Aorta (tissue), 5 donors: ENCODE measurements at regions not wholly inside any gene's neighbourhood (a gene's known extent, or its start where the extent isn't known, plus 50 kb on each side); places are given as distances from the start of the nearest gene placed in this dataset.

Experiments
- ATAC-seq: fragments of 200-7000 bp; cut with Tn5 transposase; one replicate; pipeline ENCODE4 v1.9.1; 2022; ENCODE audit warnings: moderate library complexity; ENCODE audit not compliant: low FRiP score
- DNase-seq, 2 donors: peaks; one replicate each; pipeline ENCODE4 v3.0.0-alpha.2; 2020
- H3K27ac ChIP-seq, 2 donors: one replicate each; pipeline ENCODE4 v1.5.1; 2013; ENCODE audit warnings: low read length in 2 of 2, mild to moderate bottlenecking in 2 of 2, moderate library complexity in 2 of 2, control low read depth in 1 of 2, inconsistent platforms in 1 of 2, low read depth in 1 of 2
- H3K27me3 ChIP-seq, 2 donors: one replicate each; pipeline ENCODE4 v1.6.1; 2013; ENCODE audit warnings: control low read depth in 1 of 2, low read length in 1 of 2, mild to moderate bottlenecking in 1 of 2, moderate library complexity in 1 of 2; ENCODE audit not compliant: insufficient read depth in 2 of 2, control insufficient read depth in 1 of 2
- H3K36me3 ChIP-seq, 2 donors: one replicate each; pipeline ENCODE4 v1.6.1; 2013; ENCODE audit warnings: control low read depth in 1 of 2, low read length in 1 of 2, mild to moderate bottlenecking in 1 of 2; ENCODE audit not compliant: insufficient read depth in 2 of 2, control insufficient read depth in 1 of 2
- H3K4me1 ChIP-seq, 2 donors: one replicate each; pipeline ENCODE4 v1.6.1; 2013; ENCODE audit warnings: low read length in 2 of 2, control low read depth in 1 of 2, mild to moderate bottlenecking in 1 of 2, moderate library complexity in 1 of 2; ENCODE audit not compliant: insufficient read depth in 2 of 2, control insufficient read depth in 1 of 2
- H3K4me3 ChIP-seq, 2 donors: one replicate each; pipeline ENCODE4 v1.5.1; 2013; ENCODE audit warnings: low read length in 2 of 2, control low read depth in 1 of 2, mild to moderate bottlenecking in 1 of 2
- H3K9me3 ChIP-seq: one replicate; pipeline ENCODE4 v1.6.1; 2013; ENCODE audit warnings: mild to moderate bottlenecking, low read length; ENCODE audit not compliant: control insufficient read depth
- WGBS, 2 donors: extraction: QIAGEN DNeasy Blood & Tissue Kit; methylation state at CpG; one replicate each; pipeline ENCODE4 v1.1.7; 2013; 5-methylcytosine and 5-hydroxymethylcytosine counted together
- intact Hi-C, 2 donors: fragments of 100-400 bp; cut with DNase I; formaldehyde crosslinking; loops; one replicate each; pipeline versions ENCODE4 v1.14.2 to v1.15.0; 2022
- donor health status: healthy with polysubstance abuse.
- donor health status: Bipolar disorder and iron deficiency.
- donor health status: DM: no; HTN: no; CAD: no.
- donor health status: DM: no; HTN: no; CAD: no.
- donor health status: DM: yes; HTN: yes; CAD: no.

DNA sequence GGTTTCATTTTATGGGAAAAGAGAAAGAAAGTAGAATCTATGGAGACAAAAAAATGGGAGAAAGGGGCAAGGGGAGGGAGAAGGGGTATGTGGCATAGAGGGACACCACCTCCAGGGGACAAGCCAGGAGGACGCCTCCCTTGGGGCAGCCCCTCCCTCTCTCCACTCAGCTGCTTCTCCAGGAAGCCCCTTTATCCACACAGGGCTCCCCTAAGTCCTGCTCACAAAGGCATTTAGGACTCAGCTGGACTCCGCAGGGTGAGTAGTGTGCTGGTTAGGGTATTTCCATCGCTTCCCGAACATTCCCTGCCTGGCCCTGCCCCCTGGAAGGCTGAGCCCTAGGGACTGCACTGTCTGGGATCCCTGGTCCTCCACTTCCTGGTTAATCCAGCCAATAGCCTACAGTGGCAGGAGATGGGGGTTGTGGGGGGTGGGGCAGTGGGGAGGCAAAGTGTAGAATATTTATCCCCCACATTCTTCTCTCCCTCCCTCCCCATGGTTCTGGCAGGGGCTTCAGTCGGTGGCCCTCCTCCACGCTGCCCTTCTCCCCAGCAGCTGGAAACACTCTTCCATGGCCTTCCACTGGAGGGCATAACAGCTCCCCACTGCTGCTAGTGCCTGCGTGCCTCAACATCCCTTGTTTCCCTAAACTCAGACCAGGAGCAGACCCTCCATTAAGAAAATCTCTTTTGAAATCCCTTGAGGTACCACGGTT is 84.8 kb downstream of the SNX5 start:
- Histone ChIP-seq H3K27me3 (no peaks in the 10 kb centered on the region), H3K4me3 (no peak overlapping the region), H3K36me3 (no peaks in the 10 kb centered on the region), H3K9me3 (no peaks in the 10 kb centered on the region), H3K4me1 (no peaks in the 10 kb centered on the region), H3K27ac (no peak overlapping the region)
- ATAC-seq (no peak), DNase-seq (no peak)
- intact Hi-C loops = no loop called here
- WGBS, 2 donors = 75 to 77% methylated on average over 8 of the region's 8 CpGs

DNA sequence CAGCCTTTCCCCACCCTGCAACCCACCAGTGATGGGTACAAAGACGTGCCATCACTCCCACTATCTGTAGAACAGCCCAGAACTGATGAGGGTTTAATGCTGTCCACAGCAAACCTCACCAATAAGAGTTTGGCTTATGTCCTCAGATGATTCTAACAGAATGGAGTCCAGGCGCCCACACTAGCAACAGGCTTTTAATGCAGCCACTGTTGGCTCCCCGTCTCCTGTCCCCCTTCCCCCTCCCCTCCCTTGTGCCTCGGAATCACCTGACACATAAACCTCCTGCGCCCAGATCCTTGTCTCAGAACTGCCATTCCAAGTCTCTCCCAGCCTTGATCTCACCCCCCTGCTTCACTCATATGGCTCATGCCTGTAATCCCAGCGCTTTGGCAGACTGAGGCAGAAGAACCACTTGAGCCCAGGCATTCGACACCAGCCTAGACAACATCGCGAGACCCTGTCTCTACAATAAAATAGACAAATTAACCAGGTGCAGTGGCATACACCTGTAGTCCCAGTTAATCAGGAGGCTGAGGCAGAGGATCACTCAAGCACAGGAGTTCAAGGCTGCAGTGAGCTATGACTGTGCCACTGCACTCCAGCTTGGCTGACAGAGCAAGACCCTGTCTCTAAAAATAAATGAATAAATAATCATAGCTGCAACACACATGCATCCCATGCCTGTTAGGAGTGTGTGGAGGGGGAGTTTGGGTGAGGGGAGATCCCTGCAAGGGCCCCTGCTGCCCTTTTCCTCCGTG is 85.6 kb downstream of the SNX5 start:
- Histone ChIP-seq H3K9me3 (no peaks in the 10 kb centered on the region), H3K27me3 (no peaks in the 10 kb centered on the region), H3K4me3 (no peak overlapping the region), H3K36me3 (no peaks in the 10 kb centered on the region), H3K27ac (no peak overlapping the region), H3K4me1 (no peaks in the 10 kb centered on the region)
- DNase-seq (no peak), ATAC-seq (no peak)
- intact Hi-C loops = no loop called here
- WGBS, 2 donors = 86% methylated on average over 10 of the region's 10 CpGs

DNA sequence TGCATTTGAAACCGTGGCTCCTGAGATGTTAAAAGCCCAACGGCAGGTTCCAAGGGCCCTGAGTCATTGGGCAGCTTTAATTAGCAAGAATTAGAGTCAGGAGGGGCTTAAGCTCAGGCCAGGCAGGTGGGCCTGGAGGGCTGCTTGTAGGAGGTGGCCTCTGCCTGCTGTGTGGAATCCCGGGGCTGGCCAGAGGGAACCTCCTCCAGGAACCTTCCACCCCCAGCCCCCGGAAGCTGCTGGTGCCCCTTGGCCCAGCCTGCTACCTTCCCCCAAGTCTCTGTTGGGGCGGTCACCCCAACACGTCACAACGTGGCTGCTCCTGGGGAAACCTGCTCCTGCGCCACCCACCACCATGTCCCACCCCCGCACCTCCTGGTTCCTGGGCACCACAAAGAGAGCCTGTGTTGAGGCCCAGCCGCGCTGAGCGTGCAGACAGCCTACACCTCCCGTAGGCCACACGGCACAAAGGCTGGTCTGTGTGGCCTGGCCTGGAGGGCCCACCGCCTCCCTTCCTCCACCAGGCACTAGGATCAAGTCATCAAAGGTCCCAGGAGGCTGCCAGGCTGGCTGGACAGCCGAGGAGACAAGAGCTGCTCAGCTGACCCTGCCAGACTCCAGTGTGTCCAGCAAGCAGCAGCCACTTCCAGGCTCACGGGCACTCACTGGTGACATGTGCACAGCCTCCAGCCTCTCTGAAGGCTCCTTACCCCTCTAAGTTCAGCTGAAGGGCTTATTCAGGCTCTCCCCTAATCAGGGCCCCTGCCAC is 86.3 kb downstream of the SNX5 start:
- intact Hi-C loops = no loop called here

DNA sequence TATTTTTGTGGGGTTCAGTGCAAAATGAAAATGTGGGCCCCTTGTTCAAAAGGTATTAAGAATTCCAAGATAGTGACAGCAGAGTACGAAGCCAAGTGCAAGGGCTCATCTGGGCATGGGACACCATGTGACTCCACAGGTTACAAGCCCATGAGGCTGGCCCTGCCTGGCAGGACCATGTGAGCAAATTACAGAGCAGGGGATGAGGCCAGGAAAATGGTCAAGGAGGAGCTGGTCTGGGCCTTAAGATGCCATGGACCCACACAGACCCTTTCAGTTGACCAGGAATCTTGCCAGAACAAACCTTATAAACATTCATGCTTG is 86.9 kb downstream of the SNX5 start:
- intact Hi-C loops = no loop called here
- Histone ChIP-seq H3K27me3 (no peaks in the 10 kb centered on the region), H3K27ac (no peak overlapping the region), H3K4me1 (no peaks in the 10 kb centered on the region), H3K36me3 (no peaks in the 10 kb centered on the region), H3K9me3 (no peaks in the 10 kb centered on the region), H3K4me3 (no peak overlapping the region)
- 90 to 97% methylated on average over 1 of the region's 1 CpG for WGBS, 2 donors
- DNase-seq = no peak
- no peak for ATAC-seq

More for the DNA sequence above, 86.3 kb downstream of the SNX5 start:
- Histone ChIP-seq H3K36me3 (no peaks in the 10 kb centered on the region), H3K4me1 (no peaks in the 10 kb centered on the region), H3K4me3 (no peak overlapping the region), H3K9me3 (no peaks in the 10 kb centered on the region), H3K27ac (no peak overlapping the region), H3K27me3 (no peaks in the 10 kb centered on the region)
- no peak for DNase-seq
- WGBS, 2 donors = 79 to 81% methylated on average over 17 of the region's 17 CpGs
- no peak for ATAC-seq

DNA sequence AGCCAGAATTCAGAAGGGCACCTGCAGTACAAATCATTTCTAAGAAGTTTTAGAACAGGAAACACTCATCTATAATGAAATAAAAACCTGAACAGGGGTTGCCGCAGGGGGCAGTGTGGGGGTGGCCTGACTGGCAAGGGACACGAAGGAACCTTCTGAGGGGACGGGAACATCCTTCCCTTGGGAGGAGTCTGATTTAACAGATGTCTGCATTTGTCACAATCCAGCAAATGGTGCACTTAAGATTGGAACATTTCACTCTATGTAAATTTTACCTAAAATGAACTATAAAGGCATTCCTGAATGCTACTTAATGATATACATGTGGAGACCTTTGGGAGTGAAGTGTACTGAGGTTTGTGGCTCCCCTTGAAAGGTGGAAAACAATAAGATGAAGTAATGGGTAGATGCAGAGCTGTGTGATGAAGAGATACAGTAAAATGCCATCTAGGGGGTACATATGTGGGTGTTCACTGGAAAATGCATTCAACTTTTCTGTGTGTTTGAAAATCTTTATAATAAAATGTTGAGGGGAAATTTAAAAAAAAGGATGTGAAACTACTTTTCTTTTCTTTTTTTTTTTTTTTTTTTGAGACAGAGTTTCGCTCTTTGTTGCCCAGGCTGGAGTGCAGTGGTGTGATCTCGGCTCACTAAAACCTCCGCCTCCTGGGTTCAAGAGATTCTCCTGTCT is 89.5 kb downstream of the SNX5 start:
- Histone ChIP-seq H3K36me3 (no peaks in the 10 kb centered on the region), H3K27ac (no peak overlapping the region), H3K4me1 (no peaks in the 10 kb centered on the region), H3K27me3 (no peaks in the 10 kb centered on the region), H3K9me3 (no peaks in the 10 kb centered on the region), H3K4me3 (no peak overlapping the region)
- no peak for DNase-seq
- ATAC-seq = no peak
- 84 to 91% methylated on average over 6 of the region's 6 CpGs for WGBS, 2 donors
- intact Hi-C loops = no loop called here

DNA sequence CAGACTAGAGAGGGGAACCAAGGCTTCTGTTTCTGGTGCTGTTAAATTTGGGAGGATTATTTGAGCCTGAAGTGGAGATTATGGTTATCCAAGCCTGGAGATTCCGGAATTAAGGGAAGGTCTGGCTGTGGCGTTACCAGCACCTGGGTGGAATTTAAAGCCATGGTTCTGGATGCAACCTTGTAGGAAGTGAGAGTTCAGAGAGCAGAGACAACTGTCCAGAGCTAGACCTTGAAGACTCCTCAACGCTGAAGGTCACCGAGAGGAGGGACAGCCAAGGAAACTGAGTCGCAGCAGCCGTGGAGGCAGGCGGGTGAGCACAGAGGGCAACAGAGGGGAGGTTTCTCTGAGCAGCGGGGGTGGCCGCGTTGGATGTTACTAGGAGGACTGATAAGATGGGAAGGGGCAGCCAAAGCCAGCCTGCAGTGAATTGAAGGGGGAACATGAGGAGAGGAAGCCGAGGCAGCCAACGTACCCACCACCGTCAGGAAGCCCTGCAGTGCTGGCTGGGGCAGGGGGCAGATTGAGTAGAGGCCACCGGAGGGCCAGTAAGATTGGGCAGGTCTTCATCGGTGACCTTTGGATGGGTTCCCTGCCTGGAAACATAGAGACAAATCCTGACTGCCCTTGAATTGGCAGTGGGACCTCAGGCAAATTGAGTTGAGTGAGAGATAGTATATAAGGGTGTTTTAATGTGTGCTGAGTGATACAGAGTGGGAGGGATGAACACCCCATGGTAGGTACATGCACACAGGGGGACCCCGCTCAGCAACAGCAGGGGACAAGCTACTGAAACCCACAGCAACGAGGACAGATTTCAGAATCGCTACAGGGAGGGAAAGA is 90.3 kb downstream of the SNX5 start:
- no peaks in the 10 kb centered on the region for H3K36me3 ChIP-seq
- DNase-seq (no peak), ATAC-seq (no peak)
- H3K4me1 ChIP-seq = no peaks in the 10 kb centered on the region
- no peaks in the 10 kb centered on the region for H3K27me3 ChIP-seq
- no peak overlapping the region for H3K27ac ChIP-seq
- no peaks in the 10 kb centered on the region for H3K9me3 ChIP-seq
- intact Hi-C loops = no loop called here
- H3K4me3 ChIP-seq = no peak overlapping the region
- WGBS, 2 donors = 88 to 90% methylated on average over 18 of the region's 18 CpGs

DNA sequence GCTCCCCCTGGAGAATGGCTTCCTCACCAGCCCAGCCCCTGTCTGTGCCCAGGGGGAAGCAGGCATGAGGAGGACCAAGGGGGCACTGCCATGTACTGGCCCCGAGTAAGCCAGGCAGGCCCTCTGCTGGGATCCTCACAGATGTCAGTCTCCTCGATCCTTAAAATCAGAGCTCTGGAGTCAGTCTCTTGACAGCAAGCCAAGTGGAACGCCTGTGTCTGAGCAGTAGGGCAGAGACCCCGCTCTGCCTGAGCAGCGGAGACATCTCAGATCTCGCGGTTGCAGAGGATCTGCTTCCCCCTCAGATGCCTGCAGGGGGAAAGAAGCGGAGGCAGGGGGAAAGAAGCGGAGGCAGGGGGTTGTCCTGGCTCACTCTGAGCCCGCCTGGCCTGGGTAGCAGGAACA is 92.6 kb downstream of the SNX5 start:
- H3K9me3 ChIP-seq = no peaks in the 10 kb centered on the region
- H3K27ac ChIP-seq = no peak overlapping the region
- H3K27me3 ChIP-seq = no peaks in the 10 kb centered on the region
- no peaks in the 10 kb centered on the region for H3K36me3 ChIP-seq
- H3K4me3 ChIP-seq = no peak overlapping the region
- WGBS, 2 donors = 27 to 33% methylated on average over 10 of the region's 10 CpGs
- no peaks in the 10 kb centered on the region for H3K4me1 ChIP-seq
- intact Hi-C loops = no loop called here
- no peak for ATAC-seq
- DNase-seq = no peak
